Peyer's patch (tissue), 4 donors: ENCODE measurements at regions not wholly inside any gene's neighbourhood (a gene's known extent, or its start where the extent isn't known, plus 50 kb on each side); places are given as distances from the start of the nearest gene placed in this dataset.

Experiments used
- CTCF ChIP-seq, 6 experiments: fragments of 450-650 bp in 4 of 6; fragments of 200-600 bp in 2 of 6; sonication (generic) in 1 of 6; IDR thresholded peaks; one replicate each; pipeline ENCODE4 v1.5.1; 2017 to 2019; ENCODE audit warnings: antibody characterized with exemption in 6 of 6, mild to moderate bottlenecking in 3 of 6, moderate library complexity in 1 of 6
- POLR2A ChIP-seq, 2 donors: fragments of 450-650 bp; IDR thresholded peaks; one replicate each; pipeline ENCODE4 v1.5.1; 2017; ENCODE audit warnings: antibody characterized with exemption in 2 of 2, mild to moderate bottlenecking in 2 of 2, moderate library complexity in 2 of 2

GRCh38 chr3:87792534-87793336 lies 266.1 kb downstream of the CGGBP1 start, which contains the start of gene HTR1F:
- no peak for TF ChIP-seq POLR2A (IDR thresholded peaks at IDR 0.05)
- TF ChIP-seq CTCF (IDR thresholded peaks at IDR 0.05): no peak
